GM12874 (cell line): ENCODE measurements at regions not wholly inside any gene's neighbourhood (a gene's known extent, or its start where the extent isn't known, plus 50 kb on each side); places are given as distances from the start of the nearest gene placed in this dataset.

Source experiments
- TF ChIP-seq, protein P1 (sequence below): IDR thresholded peaks from 2 replicates; pipeline ENCODE4 v1.5.1; 2011; ENCODE audit warnings: low read depth, mild to moderate bottlenecking, control low read depth, low read length, moderate library complexity; ENCODE audit not compliant: insufficient read depth

DNA sequence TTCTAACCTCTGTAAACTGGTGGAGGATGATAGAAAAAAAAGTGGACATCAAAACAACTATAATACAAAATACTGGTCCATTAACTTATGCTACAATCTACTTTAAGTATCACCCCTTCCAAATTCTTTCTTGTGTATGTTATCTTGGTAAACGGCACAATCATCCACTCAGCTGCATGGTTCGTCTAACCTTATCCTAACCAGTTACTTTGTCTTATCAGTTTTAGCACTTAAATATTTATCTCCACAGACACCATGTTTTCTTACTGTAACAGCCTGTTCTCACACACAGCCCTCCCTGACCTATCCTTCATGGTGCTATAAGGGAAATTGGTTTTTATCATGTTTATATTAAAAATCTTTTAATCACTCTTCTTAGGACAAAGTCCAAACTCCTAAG is 157.2 kb downstream of the PTGER3 start:
- TF ChIP-seq, protein P1, sequence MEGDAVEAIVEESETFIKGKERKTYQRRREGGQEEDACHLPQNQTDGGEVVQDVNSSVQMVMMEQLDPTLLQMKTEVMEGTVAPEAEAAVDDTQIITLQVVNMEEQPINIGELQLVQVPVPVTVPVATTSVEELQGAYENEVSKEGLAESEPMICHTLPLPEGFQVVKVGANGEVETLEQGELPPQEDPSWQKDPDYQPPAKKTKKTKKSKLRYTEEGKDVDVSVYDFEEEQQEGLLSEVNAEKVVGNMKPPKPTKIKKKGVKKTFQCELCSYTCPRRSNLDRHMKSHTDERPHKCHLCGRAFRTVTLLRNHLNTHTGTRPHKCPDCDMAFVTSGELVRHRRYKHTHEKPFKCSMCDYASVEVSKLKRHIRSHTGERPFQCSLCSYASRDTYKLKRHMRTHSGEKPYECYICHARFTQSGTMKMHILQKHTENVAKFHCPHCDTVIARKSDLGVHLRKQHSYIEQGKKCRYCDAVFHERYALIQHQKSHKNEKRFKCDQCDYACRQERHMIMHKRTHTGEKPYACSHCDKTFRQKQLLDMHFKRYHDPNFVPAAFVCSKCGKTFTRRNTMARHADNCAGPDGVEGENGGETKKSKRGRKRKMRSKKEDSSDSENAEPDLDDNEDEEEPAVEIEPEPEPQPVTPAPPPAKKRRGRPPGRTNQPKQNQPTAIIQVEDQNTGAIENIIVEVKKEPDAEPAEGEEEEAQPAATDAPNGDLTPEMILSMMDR = no peak

DNA sequence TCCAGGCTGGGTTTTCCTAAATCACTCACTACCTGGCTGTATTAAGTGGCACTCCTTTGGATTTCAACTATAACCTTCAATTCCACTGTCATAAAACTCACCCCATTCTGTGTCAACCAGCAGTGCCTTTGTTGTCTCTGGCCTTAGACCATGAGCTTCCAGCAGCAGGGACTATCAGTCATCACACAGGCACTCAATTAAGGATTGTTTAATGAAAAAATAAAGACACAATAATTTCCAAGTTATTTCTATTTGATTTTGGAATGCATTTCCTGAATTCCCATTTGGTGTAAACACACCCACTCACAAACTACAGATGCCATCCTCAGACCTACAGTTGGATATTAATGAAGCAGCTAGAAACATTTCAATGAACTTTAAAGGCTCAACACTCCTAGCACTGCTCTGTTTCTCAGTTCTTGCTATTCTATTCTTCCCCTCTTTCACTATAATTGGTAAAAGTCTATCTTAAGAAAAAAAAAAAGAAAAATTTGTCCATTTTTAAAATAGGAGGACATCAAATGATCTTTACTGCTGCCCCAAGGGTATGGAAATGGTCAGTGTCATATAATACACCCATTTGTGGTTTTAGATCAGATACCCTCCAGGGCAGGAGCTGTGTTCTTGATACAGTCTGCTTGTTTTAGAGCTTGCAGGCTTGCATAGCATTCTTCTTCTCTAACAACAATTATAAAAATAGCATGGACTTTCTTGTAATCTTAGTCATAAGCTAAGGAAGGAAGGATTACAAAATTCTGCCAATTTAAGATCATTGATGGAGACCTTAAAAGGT is 156.4 kb downstream of the PTGER3 start:
- TF ChIP-seq, protein P1 = no peak

DNA sequence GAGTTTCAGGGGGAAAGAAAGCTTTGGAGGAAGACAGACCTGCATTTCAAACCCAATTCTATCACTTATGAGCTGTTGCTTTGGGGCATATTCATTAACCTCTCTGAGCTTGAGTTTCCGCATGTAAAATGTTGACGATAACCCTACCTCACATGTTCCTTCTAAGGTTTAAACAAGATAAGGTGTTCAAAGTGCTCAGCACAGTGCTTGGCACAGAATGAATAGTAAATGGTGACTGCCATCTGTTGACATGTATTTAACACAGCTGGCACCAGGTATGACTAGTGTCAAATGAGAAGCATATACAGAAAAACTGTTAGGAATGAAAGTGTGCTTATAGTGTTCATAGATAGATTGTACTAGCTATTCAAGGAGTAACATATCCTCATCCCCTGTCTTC is 155.5 kb downstream of the PTGER3 start:
- TF ChIP-seq, protein P1 = no peak

DNA sequence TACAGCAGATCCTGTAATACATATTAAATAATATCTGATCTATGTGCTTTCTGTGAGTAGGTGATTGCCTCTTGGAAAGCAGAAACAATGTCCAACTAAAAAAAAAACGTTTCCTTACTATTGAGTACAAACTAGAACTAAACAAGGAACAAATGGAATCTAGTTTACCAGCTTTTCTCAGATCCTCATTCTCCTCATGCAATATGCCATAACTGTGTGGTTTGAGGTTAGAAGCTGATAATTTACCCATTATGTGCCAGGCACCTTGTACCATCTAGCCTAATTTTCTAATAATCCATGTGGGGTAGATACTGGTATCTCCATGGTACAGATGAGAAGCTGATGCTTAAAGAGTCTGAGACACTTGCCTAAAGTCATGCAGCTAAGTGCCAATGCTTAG is 154.7 kb downstream of the PTGER3 start:
- TF ChIP-seq, protein P1 = no peak

DNA sequence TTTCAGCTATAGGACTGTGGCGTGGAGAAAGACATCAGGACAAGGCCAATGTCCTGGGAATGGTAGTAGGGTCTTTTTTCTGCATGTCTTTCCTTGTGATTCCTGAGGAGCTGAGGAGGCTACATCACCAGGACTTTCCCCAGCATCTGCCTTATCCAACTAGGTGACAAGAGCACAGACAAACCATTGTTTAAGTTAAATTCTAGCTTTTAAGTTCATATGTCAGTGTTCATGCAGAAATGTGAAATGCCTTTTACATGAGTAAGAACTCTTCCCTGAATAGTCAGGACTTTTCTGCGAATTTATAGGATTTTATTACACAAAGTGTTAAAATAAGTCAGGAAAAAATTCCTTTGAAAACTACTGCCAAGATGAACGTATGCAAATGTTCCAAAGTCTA is 154.2 kb downstream of the PTGER3 start:
- TF ChIP-seq, protein P1 = no peak

DNA sequence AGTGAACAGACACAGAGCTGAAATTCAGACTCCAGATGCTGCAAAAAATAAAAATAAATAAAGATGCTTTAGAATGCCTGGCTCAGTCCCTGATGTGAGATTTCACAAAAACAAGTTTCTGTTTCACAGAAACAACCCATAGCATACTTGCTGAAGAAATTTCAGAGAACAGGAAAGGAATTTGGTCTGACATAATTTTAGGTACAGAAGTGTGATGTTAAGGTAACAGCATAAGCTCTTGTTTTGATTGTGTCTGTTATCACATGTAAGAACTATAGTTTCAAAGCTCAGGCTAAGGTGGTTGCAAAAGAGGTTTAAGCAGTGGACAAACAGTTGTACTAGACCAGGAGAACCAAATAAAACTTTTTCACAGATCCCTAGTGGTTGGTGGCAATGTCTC is 152.1 kb downstream of the PTGER3 start:
- TF ChIP-seq, protein P1 = no peak

DNA sequence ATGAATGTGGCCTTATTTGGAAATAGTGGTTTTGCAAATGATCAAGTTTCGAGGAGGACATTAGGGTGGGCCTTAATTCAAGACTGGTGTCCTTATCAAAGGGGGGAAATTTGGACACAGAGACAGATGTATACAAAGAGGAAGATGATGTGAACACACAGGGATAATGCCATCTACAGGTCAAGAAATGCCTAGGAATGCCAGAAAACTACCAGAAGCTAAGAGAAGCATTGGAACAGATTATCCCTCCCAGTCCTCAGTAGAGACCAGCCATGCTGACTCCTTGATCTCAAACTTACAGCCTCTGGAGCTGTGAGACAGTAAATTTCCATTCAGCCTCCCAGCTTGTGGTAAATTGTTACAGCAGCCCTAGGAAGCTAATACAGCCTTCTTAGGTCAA is 151.4 kb downstream of the PTGER3 start:
- TF ChIP-seq, protein P1 = no peak

DNA sequence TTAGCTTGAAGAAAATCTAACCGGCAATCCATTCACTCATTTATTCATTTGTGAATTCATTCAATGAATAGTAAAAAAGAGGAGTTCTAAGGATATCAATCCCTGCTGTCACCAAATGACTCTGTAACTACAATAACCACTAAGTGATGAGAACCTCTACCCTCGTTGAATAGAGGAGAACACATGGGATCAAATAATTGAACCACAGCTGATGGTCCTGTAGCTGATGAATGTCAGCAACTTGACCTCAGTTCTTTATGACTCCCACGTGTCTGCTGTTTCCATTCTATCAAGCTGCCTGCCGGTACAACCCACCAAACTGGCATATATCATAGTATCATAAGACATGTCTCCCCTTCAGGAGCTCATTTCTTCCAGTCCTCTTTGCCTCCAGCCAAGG is 150.3 kb downstream of the PTGER3 start:
- TF ChIP-seq, protein P1 = no peak
